CD4-positive, alpha-beta T cell treated with Interleukin-17A for 4 hours (primary cell): ENCODE measurements at regions not wholly inside any gene's neighbourhood (a gene's known extent, or its start where the extent isn't known, plus 50 kb on each side); places are given as distances from the start of the nearest gene placed in this dataset.
"Not testable (repeated sequence)": the region's sequence is repeated elsewhere in the genome, so short reads cannot be mapped to it uniquely, and the experiment has no call there.

ENCODE experiments used
- DNase-seq: peaks from one replicate; pipeline ENCODE4 v3.0.0-alpha.2; 2020; ENCODE audit warnings: mixed read lengths

- DNase-seq = no peak
Measured at GRCh38 chr6:141443032-141443431, 689.7 kb upstream of the GJE1 start.

- DNase-seq = no peak
Measured at GRCh38 chr6:141439513-141439912, 693.2 kb upstream of the GJE1 start.

GRCh38 chr6:141437685-141438084 lies 695.0 kb upstream of the GJE1 start:
- no peak for DNase-seq

DNA sequence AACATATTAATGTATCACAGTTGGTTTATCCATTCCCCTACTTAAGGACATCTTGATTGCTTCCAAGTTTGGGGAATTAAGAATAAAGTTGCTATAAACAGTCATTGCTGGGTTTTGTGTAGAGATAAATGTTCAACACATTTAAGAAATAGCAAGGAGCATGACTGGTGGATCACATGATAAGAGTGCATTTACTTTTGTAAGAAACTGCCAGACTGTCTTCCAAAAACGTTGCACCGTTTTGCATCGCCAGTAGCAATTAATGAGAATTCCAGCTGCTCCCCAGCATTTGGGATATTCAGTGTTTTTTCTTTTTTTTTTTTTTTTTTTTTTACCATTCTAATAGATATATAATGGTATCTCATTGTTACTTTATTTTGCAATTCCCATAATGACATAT lies 695.7 kb upstream of the GJE1 start:
- no peak for DNase-seq

DNA sequence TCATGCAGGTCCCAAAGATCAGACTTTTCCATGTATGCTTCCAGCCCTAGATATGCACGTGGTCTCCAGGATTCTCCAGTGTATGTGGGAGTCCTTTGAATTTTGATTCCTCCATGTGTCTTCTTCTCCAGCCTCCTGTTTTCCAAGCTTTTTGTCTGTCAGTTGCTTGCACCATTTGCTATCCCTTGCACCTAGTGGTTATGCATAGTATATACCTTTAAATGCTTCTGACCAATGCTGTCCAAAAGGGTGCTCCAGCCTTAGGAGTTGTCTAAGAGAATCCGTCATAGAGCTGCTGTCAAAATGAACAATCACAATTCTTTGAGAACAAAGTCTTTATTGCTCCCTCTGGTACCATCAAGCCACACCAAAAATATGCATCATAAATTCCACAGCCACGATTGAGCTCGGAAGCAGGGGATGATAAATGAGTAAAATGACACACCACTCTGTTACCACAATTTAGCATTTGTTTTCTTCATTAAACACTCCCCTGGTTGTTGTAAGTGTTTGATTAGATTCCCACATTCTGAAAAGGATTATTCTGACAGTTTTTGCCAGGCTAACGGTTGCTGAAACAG lies 706.2 kb upstream of the GJE1 start:
- DNase-seq = no peak

- no peak for DNase-seq
Measured at GRCh38 chr6:141421378-141421777, 711.3 kb upstream of the GJE1 start.

GRCh38 chr6:141418076-141418475 lies 714.6 kb upstream of the GJE1 start:
- DNase-seq = no peak

DNA sequence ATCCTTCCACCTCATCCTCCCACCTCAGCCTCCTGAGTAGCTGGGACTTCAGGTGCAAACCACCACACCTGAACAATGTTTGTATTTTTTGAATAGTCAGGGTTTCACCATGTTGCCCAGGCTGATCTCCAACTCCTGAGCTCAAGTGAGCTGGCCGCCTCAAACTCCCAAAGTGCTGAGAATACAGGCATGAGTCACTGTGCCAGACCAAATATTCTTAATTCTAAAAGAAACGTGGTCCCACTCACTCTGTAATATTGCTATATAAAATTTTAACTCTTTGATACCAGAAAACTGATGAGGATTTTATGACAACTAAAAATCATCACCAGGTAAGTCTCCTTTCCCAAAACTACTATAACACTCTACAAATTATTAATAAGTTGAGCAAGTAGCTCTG lies 716.8 kb upstream of the GJE1 start:
- DNase-seq = no peak

- no peak for DNase-seq
Measured at GRCh38 chr6:141413196-141413595, 719.5 kb upstream of the GJE1 start.

- DNase-seq = no peak
Measured at GRCh38 chr6:141406761-141407160, 726.0 kb upstream of the GJE1 start.

GRCh38 chr6:141403827-141404226 lies 728.9 kb upstream of the GJE1 start:
- DNase-seq = no peak

GRCh38 chr6:141403103-141403502 lies 729.6 kb upstream of the GJE1 start:
- DNase-seq = no peak

DNA sequence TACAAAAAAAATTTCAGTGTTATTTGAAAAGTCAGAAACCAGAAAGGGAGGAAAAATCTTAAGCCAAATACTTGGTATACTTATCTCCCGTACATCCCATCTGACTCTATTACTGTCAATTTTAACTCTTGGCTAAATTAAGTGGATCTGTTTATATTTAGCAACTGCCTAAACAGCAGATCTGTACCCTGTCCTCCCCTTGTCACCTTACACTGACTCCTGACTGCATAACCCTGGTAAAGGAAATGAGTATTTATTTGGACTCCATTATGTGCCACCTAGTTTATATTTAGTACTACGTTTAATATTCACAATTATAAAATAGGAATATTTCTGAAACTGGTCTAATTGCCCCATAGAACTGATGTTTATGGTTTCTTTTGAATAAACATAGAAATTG lies 730.2 kb upstream of the GJE1 start:
- no peak for DNase-seq

DNA sequence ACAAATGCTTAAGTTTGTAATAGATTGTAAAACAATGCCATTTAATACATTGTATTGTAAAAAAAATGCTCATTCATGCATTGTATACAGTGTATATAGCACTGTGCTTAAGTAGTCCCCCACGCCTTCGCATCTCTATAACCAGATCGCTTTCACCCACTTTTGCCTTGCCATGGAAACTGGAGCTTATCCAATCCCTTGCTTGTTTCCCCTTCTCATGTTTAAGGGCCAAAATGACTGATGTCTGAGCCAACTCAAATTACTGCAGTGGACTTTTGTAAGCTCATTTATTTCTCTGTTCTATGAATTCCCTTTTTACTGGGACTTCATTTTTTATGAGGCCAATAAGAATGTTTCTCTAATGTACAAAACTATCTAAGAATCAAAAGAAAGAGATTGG lies 730.9 kb upstream of the GJE1 start:
- no peak for DNase-seq

DNA sequence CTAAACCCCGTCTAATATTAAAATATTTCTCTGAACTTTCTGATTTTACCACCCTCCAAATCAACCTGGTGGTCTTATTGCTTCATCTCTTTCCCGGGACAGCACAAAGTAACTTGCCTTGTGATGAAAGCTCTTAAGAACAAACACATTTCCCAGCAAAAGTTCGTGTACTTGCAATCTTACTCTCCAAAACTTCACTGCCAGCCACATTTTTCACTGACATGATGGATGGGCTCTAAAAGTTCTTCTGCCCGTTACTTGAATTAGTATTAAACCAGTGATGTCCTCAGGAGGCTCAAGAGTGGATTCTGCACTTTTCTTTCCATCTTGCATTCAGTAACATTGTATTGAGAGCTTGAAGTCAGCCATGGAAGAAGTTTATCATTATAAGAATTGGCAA lies 731.6 kb upstream of the GJE1 start:
- DNase-seq = no peak

DNA sequence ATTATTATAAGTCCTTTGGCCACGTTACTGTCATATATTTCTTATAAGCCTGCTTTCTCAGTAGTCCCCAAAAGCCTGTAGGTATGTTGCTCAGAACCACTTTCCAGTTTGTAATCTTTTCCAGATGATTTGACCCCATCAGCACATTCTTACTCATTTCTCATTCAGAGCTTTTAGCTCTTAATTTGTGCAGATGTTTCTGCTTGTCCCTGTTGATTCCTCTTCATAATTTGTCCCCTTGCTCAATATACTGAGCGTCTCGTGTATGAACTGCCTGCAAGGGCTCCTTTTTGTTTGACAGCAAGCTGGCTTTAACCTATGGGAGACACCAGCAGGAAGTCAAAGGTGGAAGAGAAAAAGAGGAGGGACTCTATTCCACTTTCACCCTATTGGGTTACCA lies 733.8 kb upstream of the GJE1 start:
- no peak for DNase-seq

GRCh38 chr6:141395443-141396008 lies 737.2 kb upstream of the GJE1 start:
- DNase-seq = no peak

DNA sequence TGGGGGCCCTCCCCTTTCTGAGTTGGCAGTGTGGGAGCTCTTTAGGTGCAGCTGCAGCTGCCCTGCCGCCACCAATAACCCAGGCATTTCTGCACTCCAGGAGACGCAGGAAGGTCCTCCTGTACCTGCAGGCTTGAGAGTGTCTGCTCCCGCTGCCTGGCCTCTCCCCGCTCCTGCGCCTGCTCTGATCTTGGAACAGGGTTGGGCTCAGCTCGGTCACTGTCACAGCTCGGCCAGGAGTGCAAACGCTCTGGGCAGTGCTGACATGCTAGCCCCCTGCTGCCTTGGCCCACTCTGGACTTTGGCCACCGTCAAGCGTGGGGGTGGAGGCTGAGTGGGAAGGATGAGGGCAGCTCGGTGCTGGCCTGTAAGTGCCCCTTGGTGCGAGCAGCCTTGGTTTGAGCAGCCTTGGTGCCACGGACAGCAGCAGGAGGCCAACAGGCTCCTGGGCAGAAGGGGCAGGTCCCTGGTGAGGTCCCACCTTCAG lies 738.1 kb upstream of the GJE1 start:
- DNase-seq = no peak

- DNase-seq = no peak
Measured at GRCh38 chr6:141394125-141394536, 738.6 kb upstream of the GJE1 start.

DNA sequence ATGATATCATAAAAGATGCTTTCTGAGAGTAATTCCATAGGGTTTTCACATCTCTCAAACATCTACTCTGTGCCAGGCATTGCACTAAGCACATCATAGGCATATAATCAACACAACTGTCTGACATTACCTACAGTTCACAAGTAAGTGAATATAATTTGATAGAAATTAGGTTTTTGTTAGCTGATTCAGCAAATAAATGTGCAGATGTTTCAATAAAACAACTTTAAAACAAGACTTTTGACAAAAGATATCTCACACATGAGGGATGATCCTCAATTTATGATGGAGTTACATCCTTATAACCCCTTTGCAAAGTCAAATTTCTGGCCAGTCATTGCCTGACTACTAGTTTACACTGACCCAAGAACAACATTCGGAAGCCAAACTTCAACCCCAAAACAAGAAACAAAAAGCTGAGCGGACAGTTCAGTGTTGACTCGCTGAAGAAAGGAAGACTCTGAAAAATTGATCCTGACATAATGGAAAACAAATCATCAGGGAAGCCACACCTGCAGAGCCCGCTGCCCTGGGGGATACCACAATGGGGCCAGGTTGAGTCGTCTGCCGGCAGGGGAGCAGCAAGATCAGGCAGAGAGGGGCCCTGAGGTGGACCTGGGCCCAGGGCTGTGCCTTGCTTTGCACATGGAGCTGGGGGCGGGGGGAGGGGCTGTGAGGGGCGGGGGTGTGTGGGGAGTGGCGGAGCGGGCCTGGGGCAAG lies 739.2 kb upstream of the GJE1 start:
- no peak for DNase-seq

DNA sequence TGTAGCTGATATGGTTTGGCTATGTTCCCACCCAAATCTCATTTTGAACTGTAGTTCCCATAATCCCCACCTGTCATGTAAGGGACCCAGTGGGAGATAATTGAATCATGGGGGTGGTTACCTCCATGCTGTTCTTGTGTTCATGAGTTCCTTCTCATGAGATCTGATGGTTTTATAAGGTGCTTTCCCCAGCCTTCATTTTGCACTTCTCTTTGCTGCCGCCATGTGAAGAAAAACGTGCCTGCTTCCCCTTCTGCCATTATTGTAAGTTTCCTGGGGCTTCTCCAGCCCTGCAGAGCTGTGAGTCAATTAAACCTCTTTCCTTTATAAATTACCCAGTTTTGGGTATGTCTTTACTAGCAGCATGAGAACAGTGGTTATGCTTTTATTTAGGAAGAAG lies 741.6 kb upstream of the GJE1 start:
- not testable (repeated sequence) for DNase-seq

GRCh38 chr6:141388666-141389065 lies 744.1 kb upstream of the GJE1 start:
- DNase-seq = no peak

DNA sequence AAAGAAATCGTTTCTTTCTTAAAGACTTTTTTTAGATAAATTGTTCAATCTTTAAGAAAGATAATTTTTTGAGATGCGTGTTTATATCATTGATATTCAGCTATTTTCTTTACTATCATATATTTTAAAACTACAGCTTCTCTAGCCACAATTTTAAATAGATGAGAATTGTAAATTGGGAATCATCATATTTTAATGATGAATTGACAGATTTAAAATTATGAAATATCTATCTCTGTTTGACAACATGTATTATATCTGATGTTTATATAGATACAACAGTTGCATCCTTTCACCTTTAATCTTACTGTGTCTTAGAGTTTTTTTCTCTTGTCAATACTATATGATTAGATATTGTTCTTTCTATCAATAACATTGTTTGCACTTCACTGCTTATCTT lies 762.3 kb upstream of the GJE1 start:
- DNase-seq = no peak

GRCh38 chr6:141366796-141367195 lies 765.9 kb upstream of the GJE1 start:
- not testable (repeated sequence) for DNase-seq

DNA sequence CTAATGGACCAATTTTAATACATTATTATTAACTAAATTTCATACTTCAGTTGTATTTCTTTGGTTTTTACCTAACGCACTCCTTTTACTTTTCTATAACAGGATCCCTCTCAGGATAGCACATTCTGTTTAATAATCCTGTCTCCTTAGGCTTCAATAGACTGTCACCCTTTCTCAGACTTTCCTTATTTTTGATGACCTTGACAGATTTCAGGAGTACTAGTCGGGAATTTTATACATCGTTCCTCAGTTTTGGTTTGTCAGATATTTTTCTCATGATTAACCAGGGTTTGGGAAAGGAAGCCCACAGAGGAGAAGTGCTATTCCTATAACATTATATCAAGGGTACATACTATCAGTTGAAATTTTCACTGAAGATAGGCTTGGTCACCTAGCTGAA lies 768.0 kb upstream of the GJE1 start:
- DNase-seq = no peak
